ENCODE measurements at regions not wholly inside any gene's neighbourhood (a gene's known extent, or its start where the extent isn't known, plus 50 kb on each side); places are given as distances from the start of the nearest gene placed in this dataset.
"Not testable (repeated sequence)": the region's sequence is repeated elsewhere in the genome, so short reads cannot be mapped to it uniquely, and the experiment has no call there.

GRCh38 chr17:45596347-45596746 lies 105.8 kb upstream of the PLEKHM1 start:
- not testable (repeated sequence) for H3K9ac ChIP-seq (ENCODE audit: low read length in 2 of 2)

DNA sequence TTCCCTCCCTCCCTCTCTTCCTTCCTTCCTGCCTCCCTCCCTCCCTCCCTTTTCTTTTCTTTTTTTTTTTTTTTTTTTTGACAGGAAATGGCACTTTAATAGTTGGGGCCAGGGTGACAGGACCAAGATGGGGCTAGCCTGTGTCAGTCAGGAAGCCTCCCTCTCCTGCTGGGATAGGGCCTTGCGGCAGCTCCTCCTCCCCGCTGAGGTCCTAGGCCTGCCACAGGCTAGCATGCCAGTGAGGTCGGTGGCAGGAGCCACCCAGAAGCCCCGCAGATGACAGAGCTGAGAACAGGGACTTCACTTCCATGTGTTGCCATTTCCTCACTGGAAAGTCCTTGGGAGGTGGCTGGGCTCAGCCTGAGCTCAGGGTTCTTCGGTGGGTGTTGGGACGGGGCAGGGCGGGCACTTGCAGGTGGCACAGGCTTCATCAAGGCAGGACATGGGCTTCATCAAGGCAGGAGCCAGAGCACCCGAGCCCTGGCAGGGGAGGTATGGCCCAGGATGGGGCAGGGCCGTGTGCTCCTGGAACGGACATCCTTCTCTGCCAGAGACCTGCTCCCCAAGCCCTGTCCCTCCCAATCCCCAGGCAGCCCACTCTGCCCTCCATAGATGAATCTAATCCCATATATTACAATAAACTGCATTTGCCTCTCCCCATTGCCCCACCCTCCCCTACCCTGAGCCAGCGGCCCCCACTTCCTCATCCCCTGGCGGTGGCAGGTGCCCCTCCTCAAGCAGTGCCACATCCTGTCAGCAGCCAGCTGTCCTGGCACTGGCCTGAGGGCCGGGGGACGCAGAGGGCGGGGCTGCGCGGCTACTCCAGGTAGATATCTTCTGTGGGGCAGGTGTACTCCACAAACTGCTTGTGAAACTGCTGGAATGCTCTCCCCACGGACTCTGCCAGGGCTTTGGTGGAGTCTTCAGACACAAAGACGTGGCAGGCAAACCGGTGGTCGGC lies 109.8 kb upstream of the PLEKHM1 start:
- H3K9ac ChIP-seq (ENCODE audit: low read length in 2 of 2), result not testable (repeated sequence)

More at GRCh38 chr17:45596347-45596746, 105.8 kb upstream of the PLEKHM1 start:
- not testable (repeated sequence) for H3K36me3 ChIP-seq (ENCODE audit: control insufficient read depth in 2 of 2, insufficient read depth in 2 of 2, low read length in 2 of 2); H3K27ac ChIP-seq (ENCODE audit: low read length); H3K4me3 ChIP-seq (ENCODE audit: low read length in 2 of 2); H3K4me1 ChIP-seq (ENCODE audit: control insufficient read depth, insufficient read depth, low read length); H3K9me3 ChIP-seq (ENCODE audit: control insufficient read depth in 2 of 2, low read length in 2 of 2); H3K27me3 ChIP-seq (ENCODE audit: control insufficient read depth in 1 of 2, insufficient read depth in 2 of 2, low read length in 2 of 2)

GRCh38 chr17:45601013-45601412 lies 110.5 kb upstream of the PLEKHM1 start:
- not testable (repeated sequence) for H3K4me1 ChIP-seq (ENCODE audit: control insufficient read depth, insufficient read depth, low read length); H3K27ac ChIP-seq (ENCODE audit: low read length); H3K9ac ChIP-seq (ENCODE audit: low read length in 2 of 2); H3K36me3 ChIP-seq (ENCODE audit: control insufficient read depth in 2 of 2, insufficient read depth in 2 of 2, low read length in 2 of 2); H3K9me3 ChIP-seq (ENCODE audit: control insufficient read depth in 2 of 2, low read length in 2 of 2); H3K27me3 ChIP-seq (ENCODE audit: control insufficient read depth in 1 of 2, insufficient read depth in 2 of 2, low read length in 2 of 2); H3K4me3 ChIP-seq (ENCODE audit: low read length in 2 of 2)

More for the DNA sequence above, 109.8 kb upstream of the PLEKHM1 start:
- not testable (repeated sequence) for H3K36me3 ChIP-seq (ENCODE audit: control insufficient read depth in 2 of 2, insufficient read depth in 2 of 2, low read length in 2 of 2); H3K9me3 ChIP-seq (ENCODE audit: control insufficient read depth in 2 of 2, low read length in 2 of 2); H3K27me3 ChIP-seq (ENCODE audit: control insufficient read depth in 1 of 2, insufficient read depth in 2 of 2, low read length in 2 of 2); H3K4me1 ChIP-seq (ENCODE audit: control insufficient read depth, insufficient read depth, low read length); H3K4me3 ChIP-seq (ENCODE audit: low read length in 2 of 2); H3K27ac ChIP-seq (ENCODE audit: low read length)

- H3K4me3 ChIP-seq (ENCODE audit: low read length in 2 of 2); H3K9ac ChIP-seq (ENCODE audit: low read length in 2 of 2); H3K9me3 ChIP-seq (ENCODE audit: control insufficient read depth in 2 of 2, low read length in 2 of 2); H3K27me3 ChIP-seq (ENCODE audit: control insufficient read depth in 1 of 2, insufficient read depth in 2 of 2, low read length in 2 of 2); H3K27ac ChIP-seq (ENCODE audit: low read length); H3K4me1 ChIP-seq (ENCODE audit: control insufficient read depth, insufficient read depth, low read length); H3K36me3 ChIP-seq (ENCODE audit: control insufficient read depth in 2 of 2, insufficient read depth in 2 of 2, low read length in 2 of 2): not testable (repeated sequence)
These were observed 111.4 kb upstream of the PLEKHM1 start for GRCh38 chr17:45601605-45602539.

GRCh38 chr17:45605751-45606150 lies 115.2 kb upstream of the PLEKHM1 start:
- not testable (repeated sequence) for H3K9me3 ChIP-seq (ENCODE audit: control insufficient read depth in 2 of 2, low read length in 2 of 2); H3K9ac ChIP-seq (ENCODE audit: low read length in 2 of 2); H3K4me3 ChIP-seq (ENCODE audit: low read length in 2 of 2); H3K4me1 ChIP-seq (ENCODE audit: control insufficient read depth, insufficient read depth, low read length); H3K27ac ChIP-seq (ENCODE audit: low read length); H3K27me3 ChIP-seq (ENCODE audit: control insufficient read depth in 1 of 2, insufficient read depth in 2 of 2, low read length in 2 of 2); H3K36me3 ChIP-seq (ENCODE audit: control insufficient read depth in 2 of 2, insufficient read depth in 2 of 2, low read length in 2 of 2)

- H3K4me3 ChIP-seq (ENCODE audit: low read length in 2 of 2), result peak overlapping the region in 1 of 2 donors; percentile 67
- not testable (repeated sequence) for H3K27me3 ChIP-seq (ENCODE audit: control insufficient read depth in 1 of 2, insufficient read depth in 2 of 2, low read length in 2 of 2); H3K4me1 ChIP-seq (ENCODE audit: control insufficient read depth, insufficient read depth, low read length); H3K27ac ChIP-seq (ENCODE audit: low read length); H3K9ac ChIP-seq (ENCODE audit: low read length in 2 of 2); H3K9me3 ChIP-seq (ENCODE audit: control insufficient read depth in 2 of 2, low read length in 2 of 2); H3K36me3 ChIP-seq (ENCODE audit: control insufficient read depth in 2 of 2, insufficient read depth in 2 of 2, low read length in 2 of 2)
These were observed 129.5 kb upstream of the PLEKHM1 start for GRCh38 chr17:45619984-45620405.

DNA sequence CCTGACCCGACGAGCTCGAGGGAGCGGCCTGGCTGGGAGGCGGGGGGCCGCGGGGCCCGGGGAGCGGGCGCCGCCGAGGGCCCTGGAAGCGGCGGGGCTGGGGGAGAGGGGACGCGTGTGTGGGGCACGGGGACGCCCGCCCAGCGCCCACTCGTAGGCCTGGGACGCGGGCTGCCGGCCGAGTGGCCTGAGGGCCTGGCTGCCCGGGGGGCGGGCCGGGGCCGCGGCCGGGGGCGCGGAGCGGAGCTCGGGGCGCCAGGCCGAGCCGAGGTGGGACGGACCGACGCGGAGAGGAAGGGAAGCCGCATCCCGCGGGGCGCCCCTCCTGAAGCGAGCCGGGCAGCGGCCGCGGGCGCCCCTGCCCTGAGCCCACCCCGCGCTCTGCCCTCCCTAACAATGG lies 129.9 kb upstream of the PLEKHM1 start:
- H3K36me3 ChIP-seq (ENCODE audit: control insufficient read depth in 2 of 2, insufficient read depth in 2 of 2, low read length in 2 of 2); H3K27me3 ChIP-seq (ENCODE audit: control insufficient read depth in 1 of 2, insufficient read depth in 2 of 2, low read length in 2 of 2); H3K9me3 ChIP-seq (ENCODE audit: control insufficient read depth in 2 of 2, low read length in 2 of 2); H3K4me1 ChIP-seq (ENCODE audit: control insufficient read depth, insufficient read depth, low read length); H3K27ac ChIP-seq (ENCODE audit: low read length); H3K9ac ChIP-seq (ENCODE audit: low read length in 2 of 2): not testable (repeated sequence)
- H3K4me3 ChIP-seq (ENCODE audit: low read length in 2 of 2), result peak overlapping the region in 1 of 2 donors; percentile 67

DNA sequence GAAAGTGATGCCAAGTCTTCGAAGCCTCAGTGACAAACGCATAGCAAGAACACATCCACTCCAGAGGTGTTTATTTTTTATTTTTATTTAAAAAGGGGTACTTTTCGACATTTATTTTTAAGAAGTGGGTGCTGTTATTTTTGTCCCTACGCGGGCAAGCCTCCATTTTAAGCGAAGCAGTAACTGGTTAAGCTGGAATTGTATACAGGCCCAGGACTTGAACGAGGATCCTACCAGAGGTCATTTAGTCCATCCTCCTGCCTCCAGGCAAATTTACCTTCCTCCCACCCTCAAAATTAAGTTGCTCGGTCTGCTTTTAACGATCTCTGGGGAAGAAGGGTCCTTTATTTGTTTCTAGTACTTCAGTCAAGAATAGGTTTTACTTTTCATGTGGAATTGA lies 130.6 kb upstream of the PLEKHM1 start:
- not testable (repeated sequence) for H3K27me3 ChIP-seq (ENCODE audit: control insufficient read depth in 1 of 2, insufficient read depth in 2 of 2, low read length in 2 of 2); H3K9ac ChIP-seq (ENCODE audit: low read length in 2 of 2); H3K9me3 ChIP-seq (ENCODE audit: control insufficient read depth in 2 of 2, low read length in 2 of 2); H3K4me1 ChIP-seq (ENCODE audit: control insufficient read depth, insufficient read depth, low read length); H3K36me3 ChIP-seq (ENCODE audit: control insufficient read depth in 2 of 2, insufficient read depth in 2 of 2, low read length in 2 of 2); H3K27ac ChIP-seq (ENCODE audit: low read length); H3K4me3 ChIP-seq (ENCODE audit: low read length in 2 of 2)

DNA sequence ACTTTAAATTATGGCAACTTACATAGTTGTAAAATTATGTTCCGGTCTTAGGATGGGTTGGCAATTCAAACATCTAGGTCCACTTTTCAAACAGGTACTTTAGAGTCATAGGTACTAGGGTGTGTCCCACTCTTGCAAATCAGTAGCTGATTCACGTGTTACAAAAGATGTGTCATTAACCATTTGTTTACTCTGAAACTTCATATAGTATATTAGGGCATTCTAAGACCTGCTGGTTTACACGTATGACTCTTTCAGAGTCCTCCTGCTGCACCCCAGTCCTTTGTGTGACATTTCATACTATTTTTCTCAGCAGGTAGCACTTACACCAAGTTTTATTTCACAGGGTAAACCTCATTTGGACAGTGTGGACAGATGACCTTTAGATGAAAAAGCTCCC lies 131.8 kb upstream of the PLEKHM1 start:
- not testable (repeated sequence) for H3K9me3 ChIP-seq (ENCODE audit: control insufficient read depth in 2 of 2, low read length in 2 of 2)

GRCh38 chr17:45628019-45628418 lies 137.5 kb upstream of the PLEKHM1 start:
- no peak overlapping the region for H3K9ac ChIP-seq (ENCODE audit: low read length in 2 of 2)
- no peaks in the 10 kb centered on the region for H3K27me3 ChIP-seq (ENCODE audit: control insufficient read depth in 1 of 2, insufficient read depth in 2 of 2, low read length in 2 of 2)
- H3K36me3 ChIP-seq (ENCODE audit: control insufficient read depth in 2 of 2, insufficient read depth in 2 of 2, low read length in 2 of 2), result peaks cover 21 to 23% of the 10 kb centered on the region in 2 donors
- H3K4me1 ChIP-seq (ENCODE audit: control insufficient read depth, insufficient read depth, low read length), result no peaks in the 10 kb centered on the region
- no peaks in the 10 kb centered on the region for H3K9me3 ChIP-seq (ENCODE audit: control insufficient read depth in 2 of 2, low read length in 2 of 2)
- H3K4me3 ChIP-seq (ENCODE audit: low read length in 2 of 2), result no peak overlapping the region
- H3K27ac ChIP-seq (ENCODE audit: low read length), result no peak overlapping the region

More for the DNA sequence above, 131.8 kb upstream of the PLEKHM1 start:
- not testable (repeated sequence) for H3K4me3 ChIP-seq (ENCODE audit: low read length in 2 of 2); H3K4me1 ChIP-seq (ENCODE audit: control insufficient read depth, insufficient read depth, low read length); H3K27me3 ChIP-seq (ENCODE audit: control insufficient read depth in 1 of 2, insufficient read depth in 2 of 2, low read length in 2 of 2); H3K27ac ChIP-seq (ENCODE audit: low read length); H3K36me3 ChIP-seq (ENCODE audit: control insufficient read depth in 2 of 2, insufficient read depth in 2 of 2, low read length in 2 of 2); H3K9ac ChIP-seq (ENCODE audit: low read length in 2 of 2)
